GM19328 (cell line): ENCODE measurements at regions not wholly inside any gene's neighbourhood (a gene's known extent, or its start where the extent isn't known, plus 50 kb on each side); places are given as distances from the start of the nearest gene placed in this dataset.

ENCODE experiments used
- ATAC-seq: cut with Tn5 transposase; IDR thresholded peaks from one replicate; pipeline ENCODE4 v1.9.1; 2021; ENCODE audit warnings: mild to moderate bottlenecking, moderate library complexity; ENCODE audit not compliant: unreplicated experiment

- no peak for ATAC-seq
Observed at GRCh38 chr4:180698550-180699195, 1544.5 kb upstream of the TENM3 start.

GRCh38 chr4:180706766-180707165, 1536.4 kb upstream of the TENM3 start:
- ATAC-seq: no peak

- ATAC-seq: no peak
Observed at GRCh38 chr4:180710628-180711337, 1532.4 kb upstream of the TENM3 start.

GRCh38 chr4:180717451-180718033, 1525.7 kb upstream of the TENM3 start:
- no peak for ATAC-seq

GRCh38 chr4:180721356-180721755, 1521.8 kb upstream of the TENM3 start:
- no peak for ATAC-seq

- ATAC-seq: no peak
Observed at GRCh38 chr4:180726611-180727010, 1516.6 kb upstream of the TENM3 start.

- ATAC-seq: no peak
Observed at GRCh38 chr4:180727478-180727877, 1515.7 kb upstream of the TENM3 start.

GRCh38 chr4:180734753-180735432, 1508.3 kb upstream of the TENM3 start:
- ATAC-seq: no peak

GRCh38 chr4:180741703-180742102, 1501.5 kb upstream of the TENM3 start:
- no peak for ATAC-seq

GRCh38 chr4:180745019-180745418, 1498.2 kb upstream of the TENM3 start:
- ATAC-seq: no peak

- no peak for ATAC-seq
Observed at GRCh38 chr4:180751009-180751408, 1492.2 kb upstream of the TENM3 start.

- no peak for ATAC-seq
Observed at GRCh38 chr4:180757927-180758326, 1485.3 kb upstream of the TENM3 start.

- ATAC-seq: no peak
Observed at GRCh38 chr4:180766045-180766444, 1477.2 kb upstream of the TENM3 start.

- ATAC-seq: no peak
Observed at GRCh38 chr4:180766944-180767729, 1476.1 kb upstream of the TENM3 start.

GRCh38 chr4:180768610-180769009, 1474.6 kb upstream of the TENM3 start:
- ATAC-seq: no peak

GRCh38 chr4:180769791-180770190, 1473.4 kb upstream of the TENM3 start:
- no peak for ATAC-seq

- no peak for ATAC-seq
Observed at GRCh38 chr4:180770265-180770664, 1472.9 kb upstream of the TENM3 start.

- no peak for ATAC-seq
Observed at GRCh38 chr4:180784940-180785339, 1458.3 kb upstream of the TENM3 start.

- no peak for ATAC-seq
Observed at GRCh38 chr4:180788729-180789128, 1454.5 kb upstream of the TENM3 start.

- ATAC-seq: no peak
Observed at GRCh38 chr4:180789929-180790328, 1453.3 kb upstream of the TENM3 start.

- ATAC-seq: no peak
Observed at GRCh38 chr4:180790471-180790870, 1452.7 kb upstream of the TENM3 start.
